ENCODE measurements at regions not wholly inside any gene's neighbourhood (a gene's known extent, or its start where the extent isn't known, plus 50 kb on each side); places are given as distances from the start of the nearest gene placed in this dataset.

GRCh38 chr6:105765239-105765638 lies 320.9 kb upstream of the PRDM1 start:
- no peak for DNase-seq
- no peak overlapping the region for H3K4me3 ChIP-seq
- no peaks in the 10 kb centered on the region for H3K36me3 ChIP-seq (ENCODE audit: control insufficient read depth in 4 of 4, insufficient read depth in 4 of 4, low read length in 4 of 4)
- H3K27ac ChIP-seq (ENCODE audit: low read depth in 1 of 2, low read length in 1 of 2): no peak overlapping the region
- no peak for TF ChIP-seq CTCF (IDR thresholded peaks at IDR 0.05; ENCODE audit: control extremely low read depth, extremely low read depth)
- H3K4me1 ChIP-seq (ENCODE audit: control insufficient read depth in 5 of 5, insufficient read depth in 5 of 5, low read length in 5 of 5): peaks cover 0 to 5% (median 0%) of the 10 kb centered on the region in 5 donors
- no peak overlapping the region for H3K9ac ChIP-seq (ENCODE audit: insufficient read depth in 1 of 2, low read length in 2 of 2)
- ATAC-seq (ENCODE audit: insufficient read depth, low FRiP score): no peak
- no peaks in the 10 kb centered on the region for H3K27me3 ChIP-seq (ENCODE audit: control insufficient read depth in 3 of 3, insufficient read depth in 3 of 3, low read length in 2 of 3)
- H3K9me3 ChIP-seq (ENCODE audit: control insufficient read depth in 4 of 4, insufficient read depth in 3 of 4, low read length in 3 of 4): no peaks in the 10 kb centered on the region

- Histone ChIP-seq H3K36me3 (ENCODE audit: control insufficient read depth in 4 of 4, insufficient read depth in 4 of 4, low read length in 4 of 4) (no peaks in the 10 kb centered on the region), H3K9ac (ENCODE audit: insufficient read depth in 1 of 2, low read length in 2 of 2) (no peak overlapping the region), H3K4me1 (ENCODE audit: control insufficient read depth in 5 of 5, insufficient read depth in 5 of 5, low read length in 5 of 5) (peaks cover 0 to 12% (median 0%) of the 10 kb centered on the region in 5 donors), H3K27me3 (ENCODE audit: control insufficient read depth in 3 of 3, insufficient read depth in 3 of 3, low read length in 2 of 3) (no peaks in the 10 kb centered on the region), H3K27ac (ENCODE audit: low read depth in 1 of 2, low read length in 1 of 2) (no peak overlapping the region), H3K9me3 (ENCODE audit: control insufficient read depth in 4 of 4, insufficient read depth in 3 of 4, low read length in 3 of 4) (no peaks in the 10 kb centered on the region), H3K4me3 (no peak overlapping the region)
- no peak for TF ChIP-seq CTCF (IDR thresholded peaks at IDR 0.05; ENCODE audit: control extremely low read depth, extremely low read depth)
- ATAC-seq (ENCODE audit: insufficient read depth, low FRiP score) (no peak), DNase-seq (no peak)
- 97 to 98% methylated on average over 1 of the region's 1 CpG for WGBS, 2 donors
These were observed 321.8 kb upstream of the PRDM1 start for GRCh38 chr6:105764315-105764714.

- Histone ChIP-seq H3K9me3 (ENCODE audit: control insufficient read depth in 4 of 4, insufficient read depth in 3 of 4, low read length in 3 of 4) (no peaks in the 10 kb centered on the region), H3K9ac (ENCODE audit: insufficient read depth in 1 of 2, low read length in 2 of 2) (no peak overlapping the region), H3K4me1 (ENCODE audit: control insufficient read depth in 5 of 5, insufficient read depth in 5 of 5, low read length in 5 of 5) (peaks cover 0 to 12% (median 0%) of the 10 kb centered on the region in 5 donors), H3K4me3 (no peak overlapping the region), H3K36me3 (ENCODE audit: control insufficient read depth in 4 of 4, insufficient read depth in 4 of 4, low read length in 4 of 4) (no peaks in the 10 kb centered on the region), H3K27ac (ENCODE audit: low read depth in 1 of 2, low read length in 1 of 2) (no peak overlapping the region), H3K27me3 (ENCODE audit: control insufficient read depth in 3 of 3, insufficient read depth in 3 of 3, low read length in 2 of 3) (no peaks in the 10 kb centered on the region)
- WGBS, 2 donors: 90 to 94% methylated on average over 2 of the region's 2 CpGs
- DNase-seq (no peak), ATAC-seq (ENCODE audit: insufficient read depth, low FRiP score) (no peak)
- TF ChIP-seq CTCF (IDR thresholded peaks at IDR 0.05; ENCODE audit: control extremely low read depth, extremely low read depth): no peak
These were observed 322.3 kb upstream of the PRDM1 start for GRCh38 chr6:105763866-105764265.

- Histone ChIP-seq H3K36me3 (ENCODE audit: control insufficient read depth in 4 of 4, insufficient read depth in 4 of 4, low read length in 4 of 4) (no peaks in the 10 kb centered on the region), H3K27ac (ENCODE audit: low read depth in 1 of 2, low read length in 1 of 2) (no peak overlapping the region), H3K4me1 (ENCODE audit: control insufficient read depth in 5 of 5, insufficient read depth in 5 of 5, low read length in 5 of 5) (peaks cover 0 to 12% (median 0%) of the 10 kb centered on the region in 5 donors), H3K4me3 (no peak overlapping the region), H3K9me3 (ENCODE audit: control insufficient read depth in 4 of 4, insufficient read depth in 3 of 4, low read length in 3 of 4) (no peaks in the 10 kb centered on the region), H3K9ac (ENCODE audit: insufficient read depth in 1 of 2, low read length in 2 of 2) (no peak overlapping the region), H3K27me3 (ENCODE audit: control insufficient read depth in 3 of 3, insufficient read depth in 3 of 3, low read length in 2 of 3) (no peaks in the 10 kb centered on the region)
- ATAC-seq (ENCODE audit: insufficient read depth, low FRiP score) (no peak), DNase-seq (no peak)
- 92 to 95% methylated on average over 3 of the region's 3 CpGs for WGBS, 2 donors
- TF ChIP-seq CTCF (IDR thresholded peaks at IDR 0.05; ENCODE audit: control extremely low read depth, extremely low read depth): no peak
These were observed 325.4 kb upstream of the PRDM1 start for GRCh38 chr6:105760746-105761145.
